ENCODE measurements at regions not wholly inside any gene's neighbourhood (a gene's known extent, or its start where the extent isn't known, plus 50 kb on each side); places are given as distances from the start of the nearest gene placed in this dataset.

- FAIRE-seq (no peak), DNase-seq (ENCODE audit: extremely low read depth in 1 of 4, low spot score in 3 of 4) (no peak), ATAC-seq (no peak)
- ChIA-PET POLR2A (no interaction called here), CTCF (ENCODE audit: low intra/inter-chr PET ratio) (no interaction called here)
- Histone ChIP-seq H3K27me3 (ENCODE audit: control insufficient read depth in 2 of 2, insufficient read depth in 2 of 2, low read length in 2 of 2) (no peaks in the 10 kb centered on the region), H2AFZ (ENCODE audit: low read depth, low read length) (no peak overlapping the region), H3K4me3 (no peak overlapping the region), H3K27ac (ENCODE audit: extremely low read depth, low read depth, low read length) (no peak overlapping the region), H3K4me1 (replicated peaks in 1 of 2; ENCODE audit: control insufficient read depth in 2 of 2, insufficient read depth in 2 of 2, low read length in 2 of 2) (no peaks in the 10 kb centered on the region), H3K9me1 (ENCODE audit: control insufficient read depth, insufficient read depth, low read length) (no peaks in the 10 kb centered on the region), H3K36me3 (ENCODE audit: control insufficient read depth, insufficient read depth, low read length) (no peaks in the 10 kb centered on the region), H3K4me2 (ENCODE audit: insufficient read depth, low read length) (no peak overlapping the region), H4K20me1 (replicated peaks; ENCODE audit: control insufficient read depth, insufficient read depth, low read length) (no peaks in the 10 kb centered on the region), H3K9ac (ENCODE audit: insufficient read depth in 1 of 2, low read depth in 2 of 2, low read length in 2 of 2) (no peak overlapping the region), H3K9me3 (replicated peaks; ENCODE audit: control insufficient read depth, insufficient read depth, low read depth, low read length) (no peaks in the 10 kb centered on the region), H3K79me2 (ENCODE audit: control insufficient read depth, insufficient read depth, low read length) (no peaks in the 10 kb centered on the region)
- intact Hi-C loops (cut with micrococcal nuclease) = no loop called here
- 2% methylated on average over 4 of the region's 4 CpGs for WGBS (ENCODE audit: insufficient coverage, low coverage, missing lambda C conversion rate)
- in situ Hi-C loops (cut with MboI) = loop anchor here (10.0 kb wide), 1 partner anchor 180 kb away; no protein-coding TSS in a partner anchor
- TF ChIP-seq HSF4 (CRISPR knock-in tag; IDR thresholded peaks at IDR 0.05; ENCODE audit: borderline replicate concordance) (no peak), POLR2G (IDR thresholded peaks at IDR 0.05; ENCODE audit: low read depth, low read length) (no peak), TBP (optimal IDR thresholded peaks at IDR 0.05; ENCODE audit: low read depth, low read length) (no peak), SREBF1 (IDR thresholded peaks at IDR 0.05; ENCODE audit: borderline replicate concordance, low read depth, low read length) (no peak), NCOA4 (IDR thresholded peaks at IDR 0.05; ENCODE audit: partially characterized antibody) (no peak), ZNF717 (CRISPR knock-in tag; IDR thresholded peaks at IDR 0.05) (no peak), ZNF766 (CRISPR knock-in tag; conservative IDR thresholded peaks at IDR 0.05) (no peak), ZZZ3 (IDR thresholded peaks at IDR 0.05) (no peak), CBX8 (IDR thresholded peaks at IDR 0.05; ENCODE audit: borderline replicate concordance, extremely low read depth, low read depth, low read length, poor library complexity, severe bottlenecking) (no peak), HBP1 (CRISPR knock-in tag; IDR thresholded peaks at IDR 0.05) (no peak), ZFP36 (IDR thresholded peaks at IDR 0.05; ENCODE audit: low read depth, low read length, partially characterized antibody) (no peak), ZKSCAN8 (CRISPR knock-in tag; IDR thresholded peaks at IDR 0.05) (no peak), ETV1 (tag; conservative IDR thresholded peaks at IDR 0.05; ENCODE audit: low read depth) (no peak), GATAD2A (IDR thresholded peaks at IDR 0.05) (no peak), ZNF609 (CRISPR knock-in tag; IDR thresholded peaks at IDR 0.05; ENCODE audit: borderline replicate concordance) (no peak), NONO (IDR thresholded peaks at IDR 0.05; ENCODE audit: low read depth in 2 of 2, low read length in 1 of 2) (no peak), KAT7 (CRISPR knock-in tag; IDR thresholded peaks at IDR 0.05; ENCODE audit: borderline replicate concordance) (no peak)
- BruUV-seq (replicated peaks) = no TSS peak
Observed at GRCh38 chrX:114334473-114334982, 249.4 kb upstream of the HTR2C start.
